K562 (cell line): ENCODE measurements at regions not wholly inside any gene's neighbourhood (a gene's known extent, or its start where the extent isn't known, plus 50 kb on each side); places are given as distances from the start of the nearest gene placed in this dataset.

ENCODE experiments used
- ATF7 ChIP-seq: fragments of 450-650 bp; IDR thresholded peaks from 2 replicates; pipeline ENCODE4 v1.7.1; 2014; ENCODE audit warnings: mild to moderate bottlenecking, moderate library complexity
- CEBPB ChIP-seq: fragments of 450-650 bp; IDR thresholded peaks from 2 replicates; pipeline ENCODE4 v1.6.1; 2016; ENCODE audit warnings: missing genetic modification characterization, missing compliant biosample characterization
- CEBPG ChIP-seq, 3 experiments: fragments of 200-800 bp in 1 of 3; sonication (Bioruptor generic) in 1 of 3; sonication (generic) in 1 of 3; formaldehyde crosslinking in 1 of 3; IDR thresholded peaks in 2 of 3; conservative IDR thresholded peaks in 1 of 3; 2 replicates each; pipeline versions ENCODE4 v1.6.1 to v1.8.0; 2016 to 2022; ENCODE audit warnings: missing compliant biosample characterization in 2 of 3, missing genetic modification characterization in 2 of 3, mild to moderate bottlenecking in 1 of 3, missing genetic modification reagents in 1 of 3
- CREM ChIP-seq: IDR thresholded peaks from 2 replicates; pipeline ENCODE4 v1.6.1; 2014; ENCODE audit warnings: antibody characterized with exemption, low read depth
- EP300 ChIP-seq: IDR thresholded peaks from 2 replicates; pipeline ENCODE4 v1.6.1; 2012; ENCODE audit warnings: low read length, improper control_type of control experiment
- HCFC1 ChIP-seq: IDR thresholded peaks from 2 replicates; pipeline ENCODE4 v1.6.1; 2012; ENCODE audit warnings: low read depth, low read length, improper control_type of control experiment
- HES1 ChIP-seq: fragments of 450-650 bp; IDR thresholded peaks from 2 replicates; pipeline ENCODE4 v1.6.1; 2016; ENCODE audit warnings: low read depth, mild to moderate bottlenecking, moderate library complexity
- MAX ChIP-seq: sonication (generic); formaldehyde crosslinking; IDR thresholded peaks from 2 replicates; pipeline ENCODE4 v1.9.0; 2022; ENCODE audit warnings: mild to moderate bottlenecking, missing genetic modification reagents
- NFRKB ChIP-seq: fragments of 450-650 bp; IDR thresholded peaks from 2 replicates; pipeline ENCODE4 v1.6.1; 2016; ENCODE audit warnings: low read depth
- POLR2AphosphoS2 ChIP-seq: IDR thresholded peaks from 2 replicates; pipeline ENCODE4 v1.6.1; 2012; ENCODE audit warnings: low read length, improper control_type of control experiment
- REST ChIP-seq, 2 experiments: fragments of 450-650 bp; formaldehyde crosslinking in 1 of 2; IDR thresholded peaks; 2 replicates each; pipeline versions ENCODE4 v1.4.0 to v1.6.1; 2014 to 2020; ENCODE audit warnings: mild to moderate bottlenecking in 2 of 2, borderline replicate concordance in 1 of 2, low read depth in 1 of 2
- TOE1 ChIP-seq, 2 experiments: fragments of 450-650 bp in 1 of 2; sonication (generic) in 1 of 2; formaldehyde crosslinking in 1 of 2; IDR thresholded peaks; 2 replicates each; pipeline versions ENCODE4 v1.7.1 to v1.8.0; 2016 to 2022; ENCODE audit warnings: borderline replicate concordance in 2 of 2, mild to moderate bottlenecking in 2 of 2, antibody characterized with exemption in 1 of 2, inconsistent platforms in 1 of 2, low read depth in 1 of 2, missing genetic modification reagents in 1 of 2, moderate library complexity in 1 of 2
- ZFP36 ChIP-seq: fragments of 150-350 bp; IDR thresholded peaks from 2 replicates; pipeline ENCODE4 v1.6.1; 2018; ENCODE audit warnings: low read length, low read depth; ENCODE audit not compliant: partially characterized antibody
- ZNF224 ChIP-seq: sonication (generic); formaldehyde crosslinking; IDR thresholded peaks from 2 replicates; pipeline ENCODE4 v1.8.0; 2022; ENCODE audit warnings: mild to moderate bottlenecking, missing genetic modification reagents
- ZNF592 ChIP-seq: fragments of 450-650 bp; IDR thresholded peaks from 2 replicates; pipeline ENCODE4 v1.6.1; 2017; ENCODE audit warnings: antibody characterized with exemption, mild to moderate bottlenecking

GRCh38 chr19:13689085-13689484 is 75.2 kb upstream of the MRI1 start (continued):
- TF ChIP-seq REST (IDR thresholded peaks at IDR 0.05; ENCODE audit: borderline replicate concordance) (peak; percentile 70), REST (CRISPR knock-in tag; IDR thresholded peaks at IDR 0.05; ENCODE audit: low read depth) (no peak), HCFC1 (peak; percentile 87), CEBPG (CRISPR knock-in tag; IDR thresholded peaks at IDR 0.05) (peak; percentile 76), CEBPG (tag; conservative IDR thresholded peaks at IDR 0.05 in 1 of 2, IDR thresholded peaks at IDR 0.05 in 1 of 2) (no peak), CREM (0 out of 2 replicates have a peak, but pooled peaks have one; percentile 12), POLR2AphosphoS2 (no peak), ATF7 (peak; percentile 22; the same call in 1 of the 2 replicates), CEBPB (no peak), TOE1 (IDR thresholded peaks at IDR 0.05; ENCODE audit: borderline replicate concordance) (peak; percentile 93), TOE1 (CRISPR knock-in tag; IDR thresholded peaks at IDR 0.05; ENCODE audit: borderline replicate concordance, low read depth) (no peak), EP300 (peak; percentile 19; the same call in 1 of the 2 replicates), HES1 (no peak), ZFP36 (peak; percentile 41), ZNF224 (CRISPR knock-in tag) (no peak), NFRKB (no peak), MAX (peak; percentile 78), ZNF592 (no peak)
